ENCODE measurements at regions not wholly inside any gene's neighbourhood (a gene's known extent, or its start where the extent isn't known, plus 50 kb on each side); places are given as distances from the start of the nearest gene placed in this dataset.

- TF ChIP-seq SP1 (IDR thresholded peaks at IDR 0.05), result no peak
- no peak for TF ChIP-seq FOXM1 (IDR thresholded peaks at IDR 0.05; ENCODE audit: borderline replicate concordance)
- TF ChIP-seq BHLHE40 (IDR thresholded peaks at IDR 0.05; ENCODE audit: borderline replicate concordance), result no peak
- no peak for TF ChIP-seq ELF4 (IDR thresholded peaks at IDR 0.05)
- no peak for TF ChIP-seq NFRKB (IDR thresholded peaks at IDR 0.05)
- TF ChIP-seq TARDBP (IDR thresholded peaks at IDR 0.05), result no peak
Measured at GRCh38 chr10:27330074-27330473, 89.5 kb upstream of the ACBD5 start.

Measured in HEK293T (cell line).